Esophagus squamous epithelium (tissue), 5 donors: ENCODE measurements at regions not wholly inside any gene's neighbourhood (a gene's known extent, or its start where the extent isn't known, plus 50 kb on each side); places are given as distances from the start of the nearest gene placed in this dataset.

Experiments used
- DNase-seq: peaks from one replicate; lab custom pipeline; 2025; lab: John Stamatoyannopoulos, UW
- H3K27ac ChIP-seq, 4 donors: fragments of 200-600 bp; sonication (generic); one replicate each; pipeline ENCODE4 v1.5.1; 2016 to 2019; ENCODE audit warnings: mild to moderate bottlenecking in 1 of 4
- H3K27me3 ChIP-seq, 4 donors: fragments of 200-600 bp; sonication (generic); 1 replicate in 3 of 4; 2 replicates in 1 of 4; pipeline versions ENCODE4 v1.5.1 to v1.6.0; 2017 to 2021; ENCODE audit warnings: antibody characterized with exemption in 1 of 4
- H3K36me3 ChIP-seq, 3 donors: fragments of 200-600 bp; sonication (generic); one replicate each; pipeline ENCODE4 v1.5.1; 2016 to 2019
- H3K4me1 ChIP-seq, 3 donors: fragments of 200-600 bp; sonication (generic); one replicate each; pipeline ENCODE4 v1.5.1; 2017 to 2019
- H3K4me3 ChIP-seq, 4 donors: fragments of 200-600 bp; sonication (generic); 1 replicate in 3 of 4; 2 replicates in 1 of 4; pipeline ENCODE4 v1.5.1; 2016 to 2019; ENCODE audit warnings: mild to moderate bottlenecking in 2 of 4, moderate library complexity in 1 of 4
- H3K9me3 ChIP-seq, 3 donors: fragments of 200-600 bp; sonication (generic); one replicate each; pipeline ENCODE4 v1.5.1; 2016 to 2019
- POLR2A ChIP-seq, 4 donors: fragments of 450-650 bp; IDR thresholded peaks; one replicate each; pipeline ENCODE4 v1.6.1; 2017; ENCODE audit warnings: antibody characterized with exemption in 4 of 4, mild to moderate bottlenecking in 4 of 4, moderate library complexity in 3 of 4
- WGBS, 2 donors: methylation state at CpG; one replicate each; pipeline ENCODE4 v1.1.5; 2018; 5-methylcytosine and 5-hydroxymethylcytosine counted together
- intact Hi-C: fragments of 100-400 bp; cut with DNase I; formaldehyde crosslinking; loops from one replicate; pipeline ENCODE4 v1.15.0; 2022
- TF ChIP-seq, protein P1 (sequence below), 6 experiments: fragments of 450-650 bp in 4 of 6; fragments of 200-600 bp in 2 of 6; sonication (generic) in 2 of 6; IDR thresholded peaks; one replicate each; pipeline ENCODE4 v1.5.1; 2016 to 2019; ENCODE audit warnings: antibody characterized with exemption in 6 of 6, mild to moderate bottlenecking in 4 of 6, moderate library complexity in 4 of 6
- donor health status: DM: yes; HTN: yes; CAD: no.

DNA sequence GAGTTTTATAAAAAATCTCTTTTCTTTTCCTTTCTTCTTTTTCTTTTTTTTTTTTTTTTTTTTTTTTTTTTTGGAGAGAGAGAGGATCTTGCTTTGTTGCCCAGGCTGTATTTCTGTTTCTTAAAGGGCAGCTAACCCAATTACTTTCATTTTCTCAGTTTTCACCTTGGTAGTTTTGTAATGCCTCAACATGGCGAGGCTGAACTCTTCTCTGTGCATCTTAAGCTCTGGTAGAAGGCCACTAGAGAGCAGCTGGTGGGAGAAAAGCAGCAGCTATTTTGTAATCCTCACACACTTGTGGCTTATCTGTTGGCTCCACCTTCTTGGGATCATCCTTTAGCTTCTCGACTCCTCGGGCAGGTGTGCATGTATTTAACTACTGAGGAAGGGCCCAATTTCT is 152.2 kb upstream of the MEIS2 start:
- Histone ChIP-seq H3K4me3 (no peak overlapping the region), H3K27me3 (no peaks in the 10 kb centered on the region), H3K9me3 (no peaks in the 10 kb centered on the region), H3K4me1 (no peaks in the 10 kb centered on the region), H3K27ac (no peak overlapping the region), H3K36me3 (no peaks in the 10 kb centered on the region)
- intact Hi-C loops = no loop called here
- DNase-seq = no peak
- no peak for TF ChIP-seq POLR2A (IDR thresholded peaks at IDR 0.05)
- TF ChIP-seq, protein P1, sequence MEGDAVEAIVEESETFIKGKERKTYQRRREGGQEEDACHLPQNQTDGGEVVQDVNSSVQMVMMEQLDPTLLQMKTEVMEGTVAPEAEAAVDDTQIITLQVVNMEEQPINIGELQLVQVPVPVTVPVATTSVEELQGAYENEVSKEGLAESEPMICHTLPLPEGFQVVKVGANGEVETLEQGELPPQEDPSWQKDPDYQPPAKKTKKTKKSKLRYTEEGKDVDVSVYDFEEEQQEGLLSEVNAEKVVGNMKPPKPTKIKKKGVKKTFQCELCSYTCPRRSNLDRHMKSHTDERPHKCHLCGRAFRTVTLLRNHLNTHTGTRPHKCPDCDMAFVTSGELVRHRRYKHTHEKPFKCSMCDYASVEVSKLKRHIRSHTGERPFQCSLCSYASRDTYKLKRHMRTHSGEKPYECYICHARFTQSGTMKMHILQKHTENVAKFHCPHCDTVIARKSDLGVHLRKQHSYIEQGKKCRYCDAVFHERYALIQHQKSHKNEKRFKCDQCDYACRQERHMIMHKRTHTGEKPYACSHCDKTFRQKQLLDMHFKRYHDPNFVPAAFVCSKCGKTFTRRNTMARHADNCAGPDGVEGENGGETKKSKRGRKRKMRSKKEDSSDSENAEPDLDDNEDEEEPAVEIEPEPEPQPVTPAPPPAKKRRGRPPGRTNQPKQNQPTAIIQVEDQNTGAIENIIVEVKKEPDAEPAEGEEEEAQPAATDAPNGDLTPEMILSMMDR (IDR thresholded peaks at IDR 0.05) = no peak
- 59 to 75% methylated on average over 2 to 3 of the region's 3 CpGs for WGBS, 2 donors

DNA sequence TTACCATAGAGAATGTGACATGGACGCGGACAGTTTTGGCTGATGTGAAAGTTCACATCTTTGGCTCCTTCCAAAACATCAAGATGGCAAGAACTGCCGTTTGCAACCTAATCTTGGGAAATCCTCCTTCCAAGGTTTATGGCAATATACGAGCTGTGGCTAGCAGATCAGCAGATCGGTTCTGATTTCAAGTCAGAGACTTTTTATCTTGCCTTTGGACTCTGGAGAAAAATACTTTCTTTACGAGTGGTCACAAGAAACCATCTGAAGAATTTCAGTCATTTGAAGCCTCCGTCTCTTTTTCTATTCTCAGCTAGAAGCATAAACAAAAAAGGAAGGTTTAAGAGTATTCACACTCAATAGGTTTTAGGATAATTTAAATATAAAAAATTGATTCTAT is 153.5 kb upstream of the MEIS2 start:
- no peak for DNase-seq
- no peak overlapping the region for H3K4me3 ChIP-seq
- no peaks in the 10 kb centered on the region for H3K9me3 ChIP-seq
- no peaks in the 10 kb centered on the region for H3K4me1 ChIP-seq
- H3K27ac ChIP-seq = no peak overlapping the region
- TF ChIP-seq, protein P1 (IDR thresholded peaks at IDR 0.05) = no peak
- TF ChIP-seq POLR2A (IDR thresholded peaks at IDR 0.05) = no peak
- H3K27me3 ChIP-seq = no peaks in the 10 kb centered on the region
- intact Hi-C loops = no loop called here
- no peaks in the 10 kb centered on the region for H3K36me3 ChIP-seq
- 77 to 79% methylated on average over 7 of the region's 7 CpGs for WGBS, 2 donors

DNA sequence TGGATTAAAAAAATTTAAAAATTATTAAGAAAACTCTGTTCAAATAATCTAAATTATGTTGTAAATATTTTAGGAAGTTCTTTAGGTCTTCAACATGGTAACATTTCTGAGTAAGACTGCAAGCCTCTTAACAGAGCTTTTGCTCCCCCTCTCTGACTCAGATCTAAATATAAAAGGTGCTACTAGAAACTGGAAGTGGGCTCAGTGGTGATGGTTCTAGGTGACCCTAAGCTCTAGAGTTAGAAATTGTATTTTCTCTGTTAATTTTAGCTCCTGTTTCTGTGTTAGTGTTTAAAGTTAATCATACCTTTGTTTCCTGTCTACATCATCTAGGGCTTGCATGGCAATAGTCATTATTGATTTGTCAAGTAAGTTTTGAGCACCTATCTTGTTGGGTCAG is 159.9 kb upstream of the MEIS2 start:
- H3K4me3 ChIP-seq = no peak overlapping the region
- intact Hi-C loops = no loop called here
- H3K27ac ChIP-seq = no peak overlapping the region
- no peak for DNase-seq
- H3K36me3 ChIP-seq = no peaks in the 10 kb centered on the region
- no peaks in the 10 kb centered on the region for H3K9me3 ChIP-seq
- TF ChIP-seq, protein P1 (IDR thresholded peaks at IDR 0.05) = no peak
- no peak for TF ChIP-seq POLR2A (IDR thresholded peaks at IDR 0.05)
- no peaks in the 10 kb centered on the region for H3K4me1 ChIP-seq
- H3K27me3 ChIP-seq = no peaks in the 10 kb centered on the region

DNA sequence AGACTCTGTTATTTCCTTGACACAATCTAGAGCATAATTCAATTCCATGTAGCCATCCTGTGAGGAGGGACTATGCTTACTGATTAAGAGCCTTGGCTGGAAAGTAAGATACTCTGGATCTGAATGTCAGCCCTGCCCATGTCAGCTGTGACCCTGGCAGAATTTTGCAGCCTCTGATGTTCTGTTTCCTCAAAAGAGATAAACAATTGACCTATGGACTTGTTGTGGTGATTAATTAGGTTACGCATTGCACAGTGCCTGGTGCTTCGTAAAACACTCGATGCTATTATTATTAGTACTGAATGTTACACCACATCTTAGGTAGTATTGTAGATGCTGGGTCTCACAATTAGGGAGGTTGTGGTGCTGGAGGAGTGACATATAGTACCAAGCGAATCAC is 161.3 kb upstream of the MEIS2 start:
- Histone ChIP-seq H3K27me3 (no peaks in the 10 kb centered on the region), H3K4me1 (no peaks in the 10 kb centered on the region), H3K9me3 (no peaks in the 10 kb centered on the region), H3K36me3 (no peaks in the 10 kb centered on the region), H3K4me3 (no peak overlapping the region), H3K27ac (no peak overlapping the region)
- intact Hi-C loops = no loop called here
- DNase-seq = no peak
- 84 to 88% methylated on average over 4 of the region's 4 CpGs for WGBS, 2 donors
- no peak for TF ChIP-seq POLR2A (IDR thresholded peaks at IDR 0.05)
- TF ChIP-seq, protein P1 (IDR thresholded peaks at IDR 0.05) = no peak

DNA sequence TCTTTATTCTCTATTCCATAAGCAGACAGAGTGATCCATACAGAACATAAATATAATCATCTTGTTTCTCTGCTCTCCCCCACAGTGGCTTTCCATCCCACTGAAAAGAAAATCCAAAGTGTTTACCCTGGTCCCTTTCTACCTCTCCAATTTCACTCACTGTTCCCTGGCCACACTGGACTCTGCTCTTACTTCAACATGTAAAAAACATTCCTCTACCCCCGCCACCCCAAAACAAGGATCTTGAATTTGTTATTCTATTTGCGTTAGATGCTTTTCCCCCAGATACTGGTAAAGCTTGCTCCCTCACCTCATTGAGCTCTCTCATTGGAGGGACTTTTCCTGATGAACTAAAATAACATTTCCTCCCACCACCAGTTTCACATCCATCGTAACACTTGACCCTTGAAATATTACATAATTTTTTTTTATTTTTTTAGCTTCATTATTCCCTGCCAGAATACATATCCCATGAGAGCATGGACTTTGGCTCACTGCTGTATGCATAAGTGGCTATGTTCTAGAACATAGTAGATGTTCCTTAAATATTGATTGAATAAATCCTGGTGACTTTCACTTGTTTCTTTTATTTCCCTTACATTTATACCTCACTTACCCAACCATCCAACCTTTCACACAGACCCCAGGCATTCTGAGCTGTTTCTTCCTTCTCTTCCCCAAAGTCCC is 162.7 kb upstream of the MEIS2 start:
- WGBS, 2 donors = 62 to 74% methylated on average over 3 of the region's 3 CpGs
- H3K9me3 ChIP-seq = no peaks in the 10 kb centered on the region
- TF ChIP-seq, protein P1 (IDR thresholded peaks at IDR 0.05) = no peak
- TF ChIP-seq POLR2A (IDR thresholded peaks at IDR 0.05) = no peak
- intact Hi-C loops = no loop called here
- H3K27ac ChIP-seq = no peak overlapping the region
- no peaks in the 10 kb centered on the region for H3K4me1 ChIP-seq
- H3K36me3 ChIP-seq = no peaks in the 10 kb centered on the region
- no peak for DNase-seq
- no peaks in the 10 kb centered on the region for H3K27me3 ChIP-seq
- H3K4me3 ChIP-seq = no peak overlapping the region
